Loucy (cell line): ENCODE measurements at regions not wholly inside any gene's neighbourhood (a gene's known extent, or its start where the extent isn't known, plus 50 kb on each side); places are given as distances from the start of the nearest gene placed in this dataset.

Source experiments
- EZH2phosphoT487 ChIP-seq: fragments of 200-600 bp; IDR thresholded peaks from 2 replicates; pipeline ENCODE4 v1.6.1; 2018; ENCODE audit warnings: antibody characterized with exemption, mild to moderate bottlenecking, moderate library complexity, borderline replicate concordance
- TF ChIP-seq, protein P1 (sequence below): fragments of 200-600 bp; sonication (generic); conservative IDR thresholded peaks from 2 replicates; pipeline ENCODE4 v1.5.1; 2014; ENCODE audit warnings: mild to moderate bottlenecking, antibody characterized with exemption, low read length

DNA sequence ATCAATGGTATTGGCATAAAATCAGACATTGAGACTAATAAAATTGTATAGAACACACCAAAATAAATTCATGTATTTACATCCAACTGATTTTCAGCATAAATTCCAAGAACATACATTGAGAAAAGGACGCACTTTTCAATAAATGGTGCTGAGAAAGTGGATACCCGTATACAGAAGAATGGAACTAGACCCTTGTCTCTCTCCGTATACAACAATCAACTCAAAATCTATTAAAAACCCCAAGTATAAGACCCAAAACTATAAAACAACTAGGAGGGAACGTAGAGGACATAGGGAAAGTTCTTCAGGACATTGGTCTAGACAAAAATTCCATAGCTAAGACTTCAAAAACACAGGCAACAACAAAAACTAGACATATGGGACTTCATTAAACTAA lies 97.4 kb downstream of the GGTLC2 start:
- TF ChIP-seq, protein P1, sequence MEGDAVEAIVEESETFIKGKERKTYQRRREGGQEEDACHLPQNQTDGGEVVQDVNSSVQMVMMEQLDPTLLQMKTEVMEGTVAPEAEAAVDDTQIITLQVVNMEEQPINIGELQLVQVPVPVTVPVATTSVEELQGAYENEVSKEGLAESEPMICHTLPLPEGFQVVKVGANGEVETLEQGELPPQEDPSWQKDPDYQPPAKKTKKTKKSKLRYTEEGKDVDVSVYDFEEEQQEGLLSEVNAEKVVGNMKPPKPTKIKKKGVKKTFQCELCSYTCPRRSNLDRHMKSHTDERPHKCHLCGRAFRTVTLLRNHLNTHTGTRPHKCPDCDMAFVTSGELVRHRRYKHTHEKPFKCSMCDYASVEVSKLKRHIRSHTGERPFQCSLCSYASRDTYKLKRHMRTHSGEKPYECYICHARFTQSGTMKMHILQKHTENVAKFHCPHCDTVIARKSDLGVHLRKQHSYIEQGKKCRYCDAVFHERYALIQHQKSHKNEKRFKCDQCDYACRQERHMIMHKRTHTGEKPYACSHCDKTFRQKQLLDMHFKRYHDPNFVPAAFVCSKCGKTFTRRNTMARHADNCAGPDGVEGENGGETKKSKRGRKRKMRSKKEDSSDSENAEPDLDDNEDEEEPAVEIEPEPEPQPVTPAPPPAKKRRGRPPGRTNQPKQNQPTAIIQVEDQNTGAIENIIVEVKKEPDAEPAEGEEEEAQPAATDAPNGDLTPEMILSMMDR, result no peak
- TF ChIP-seq EZH2phosphoT487, result no peak
